T follicular helper cell (primary cell): ENCODE measurements at regions not wholly inside any gene's neighbourhood (a gene's known extent, or its start where the extent isn't known, plus 50 kb on each side); places are given as distances from the start of the nearest gene placed in this dataset.

Experiments
- DNase-seq: peaks from one replicate; pipeline ENCODE4 v3.0.0-alpha.2; 2020; ENCODE audit warnings: low read depth

GRCh38 chr4:20641976-20642375 lies 58.3 kb upstream of the PACRGL start:
- DNase-seq = no peak

GRCh38 chr4:20643631-20644030 lies 56.6 kb upstream of the PACRGL start:
- no peak for DNase-seq

GRCh38 chr4:20645236-20645635 lies 55.0 kb upstream of the PACRGL start:
- DNase-seq = no peak

- no peak for DNase-seq
Observed at GRCh38 chr4:20646287-20646686, 54.0 kb upstream of the PACRGL start.
